MM.1S (cell line): ENCODE measurements at regions not wholly inside any gene's neighbourhood (a gene's known extent, or its start where the extent isn't known, plus 50 kb on each side); places are given as distances from the start of the nearest gene placed in this dataset.

Source experiments
- EZH2 ChIP-seq: fragments of 300-600 bp; sonication (generic); optimal IDR thresholded peaks from 2 replicates; pipeline ENCODE3; 2017; ENCODE audit warnings: low read depth, mild to moderate bottlenecking, antibody characterized with exemption, low read length, mixed read lengths
- TF ChIP-seq, protein P1 (sequence below): fragments of 300-600 bp; sonication (generic); IDR thresholded peaks from 2 replicates; pipeline ENCODE4 v1.5.1; 2016; ENCODE audit warnings: antibody characterized with exemption, low read length, mixed read lengths

DNA sequence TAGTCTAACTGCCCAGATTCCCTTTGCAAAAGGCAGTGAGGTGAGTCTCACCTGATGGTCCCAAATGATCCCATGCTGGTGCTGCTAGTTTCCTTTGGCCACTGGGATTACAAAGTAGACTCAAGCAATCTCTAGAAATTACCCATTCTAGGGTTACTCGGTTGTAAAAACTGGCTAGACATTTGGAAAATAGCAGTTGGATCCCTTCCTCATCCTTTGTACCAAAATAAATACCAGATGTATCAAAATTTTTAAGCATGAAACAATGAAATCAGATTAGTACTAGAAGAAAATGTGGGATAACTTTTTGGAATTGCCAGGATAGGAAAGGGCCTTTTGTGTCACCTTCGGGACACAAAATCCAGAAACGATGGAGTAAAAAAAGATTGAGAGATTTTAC, 112.9 kb upstream of the TOP1 start:
- TF ChIP-seq, protein P1, sequence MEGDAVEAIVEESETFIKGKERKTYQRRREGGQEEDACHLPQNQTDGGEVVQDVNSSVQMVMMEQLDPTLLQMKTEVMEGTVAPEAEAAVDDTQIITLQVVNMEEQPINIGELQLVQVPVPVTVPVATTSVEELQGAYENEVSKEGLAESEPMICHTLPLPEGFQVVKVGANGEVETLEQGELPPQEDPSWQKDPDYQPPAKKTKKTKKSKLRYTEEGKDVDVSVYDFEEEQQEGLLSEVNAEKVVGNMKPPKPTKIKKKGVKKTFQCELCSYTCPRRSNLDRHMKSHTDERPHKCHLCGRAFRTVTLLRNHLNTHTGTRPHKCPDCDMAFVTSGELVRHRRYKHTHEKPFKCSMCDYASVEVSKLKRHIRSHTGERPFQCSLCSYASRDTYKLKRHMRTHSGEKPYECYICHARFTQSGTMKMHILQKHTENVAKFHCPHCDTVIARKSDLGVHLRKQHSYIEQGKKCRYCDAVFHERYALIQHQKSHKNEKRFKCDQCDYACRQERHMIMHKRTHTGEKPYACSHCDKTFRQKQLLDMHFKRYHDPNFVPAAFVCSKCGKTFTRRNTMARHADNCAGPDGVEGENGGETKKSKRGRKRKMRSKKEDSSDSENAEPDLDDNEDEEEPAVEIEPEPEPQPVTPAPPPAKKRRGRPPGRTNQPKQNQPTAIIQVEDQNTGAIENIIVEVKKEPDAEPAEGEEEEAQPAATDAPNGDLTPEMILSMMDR, result no peak
- no peak for TF ChIP-seq EZH2
